ENCODE measurements at regions not wholly inside any gene's neighbourhood (a gene's known extent, or its start where the extent isn't known, plus 50 kb on each side); places are given as distances from the start of the nearest gene placed in this dataset.

- TF ChIP-seq CTCF (conservative IDR thresholded peaks at IDR 0.05) (no peak), ZFX (IDR thresholded peaks at IDR 0.05) (no peak)
Observed at GRCh38 chr11:8787372-8787771, 104.8 kb downstream of the RPL27A start.
